Fibroblast of upper back skin (primary cell): ENCODE measurements at regions not wholly inside any gene's neighbourhood (a gene's known extent, or its start where the extent isn't known, plus 50 kb on each side); places are given as distances from the start of the nearest gene placed in this dataset.
A peak's percentile ranks its signal among the peaks of the same experiment; 100 is the strongest.

ENCODE experiments used
- DNase-seq: peaks from one replicate; pipeline ENCODE4 v3.0.0-alpha.2; 2013

DNA sequence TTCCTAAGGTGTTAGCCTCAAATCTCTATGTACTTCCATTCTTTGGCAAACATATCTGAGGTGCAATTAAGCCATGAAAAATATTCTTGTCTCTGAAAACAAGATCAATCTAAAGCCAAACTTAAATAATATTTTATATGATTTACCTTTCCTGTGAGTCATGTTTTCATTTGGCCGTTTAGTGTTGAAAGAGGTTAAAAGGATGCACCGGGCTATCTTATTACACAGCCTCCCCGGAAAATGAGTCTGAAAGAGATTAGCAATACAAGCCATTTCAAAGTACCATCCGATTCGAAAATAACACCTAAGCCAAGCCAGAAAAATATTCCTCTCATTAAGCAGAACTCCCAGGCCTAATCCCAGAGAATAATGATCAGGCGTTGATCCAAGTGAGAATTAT, 161.5 kb upstream of the EPHA5 start:
- no peak for DNase-seq

DNA sequence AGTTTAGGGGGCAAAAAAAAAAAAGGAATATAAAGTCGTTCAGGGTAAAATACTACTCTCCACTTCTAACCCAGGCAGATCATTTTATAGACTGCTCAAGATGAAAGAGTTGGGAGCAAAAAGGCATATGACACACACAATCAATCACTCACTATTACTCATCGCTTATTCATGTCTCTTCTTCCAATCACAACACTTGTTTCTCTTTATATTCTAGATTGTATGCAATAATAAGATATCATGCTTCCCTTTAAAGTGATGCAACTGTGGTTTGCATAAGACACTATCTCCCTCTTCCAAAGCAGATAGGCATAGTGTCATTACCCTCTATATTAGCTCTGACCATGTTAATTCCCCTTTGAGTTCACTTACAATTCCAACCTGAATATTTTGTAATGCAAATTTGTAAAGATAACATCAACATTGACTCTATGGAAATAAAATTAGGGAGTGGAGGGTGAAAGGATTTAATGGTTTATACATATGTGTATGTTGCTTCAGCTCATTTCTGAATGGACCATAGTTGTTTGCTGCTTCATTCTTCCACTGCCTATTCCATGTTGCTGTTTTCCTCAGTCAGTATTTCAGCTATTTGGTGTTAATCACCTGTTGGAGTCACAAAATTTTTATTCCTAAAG, 154.9 kb upstream of the EPHA5 start:
- peak; percentile 56 for DNase-seq

DNA sequence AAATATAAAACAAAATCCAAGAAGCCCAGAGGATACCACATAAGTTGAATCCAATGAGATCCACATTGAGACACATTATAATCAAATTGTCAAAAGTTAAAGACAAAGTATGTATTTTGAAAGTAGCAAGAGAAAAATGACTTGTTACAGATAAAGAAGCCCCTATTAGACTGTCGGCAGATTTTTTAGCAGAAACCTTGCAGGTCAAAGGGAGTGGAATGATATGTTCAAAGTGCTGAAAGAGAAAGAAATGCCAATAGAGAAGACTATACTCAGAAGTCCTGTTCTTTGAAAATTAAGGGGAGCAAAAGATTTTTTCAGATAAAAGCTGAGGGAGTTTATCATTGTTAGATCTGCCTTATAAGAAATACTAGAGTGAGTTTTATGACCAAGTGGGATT, 148.9 kb upstream of the EPHA5 start:
- no peak for DNase-seq

DNA sequence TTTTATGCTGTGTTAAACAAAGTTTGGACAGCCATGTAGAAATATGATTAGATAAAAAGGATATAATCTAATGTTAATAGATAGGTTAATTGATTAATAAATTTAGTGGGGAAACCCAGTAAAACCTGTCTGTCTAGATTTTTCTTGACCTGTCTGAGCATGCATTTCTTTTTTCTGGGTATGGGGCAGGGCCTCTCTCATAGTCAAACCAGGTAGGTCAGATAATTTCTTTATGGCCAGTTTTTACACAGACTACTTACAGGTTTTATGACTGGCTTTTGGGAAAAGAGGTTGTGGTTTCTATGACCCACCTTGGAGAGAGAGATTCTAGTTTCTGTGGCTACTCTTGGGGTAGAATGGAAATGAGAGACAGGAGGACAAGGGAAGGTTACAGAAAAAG, 135.6 kb upstream of the EPHA5 start:
- no peak for DNase-seq

DNA sequence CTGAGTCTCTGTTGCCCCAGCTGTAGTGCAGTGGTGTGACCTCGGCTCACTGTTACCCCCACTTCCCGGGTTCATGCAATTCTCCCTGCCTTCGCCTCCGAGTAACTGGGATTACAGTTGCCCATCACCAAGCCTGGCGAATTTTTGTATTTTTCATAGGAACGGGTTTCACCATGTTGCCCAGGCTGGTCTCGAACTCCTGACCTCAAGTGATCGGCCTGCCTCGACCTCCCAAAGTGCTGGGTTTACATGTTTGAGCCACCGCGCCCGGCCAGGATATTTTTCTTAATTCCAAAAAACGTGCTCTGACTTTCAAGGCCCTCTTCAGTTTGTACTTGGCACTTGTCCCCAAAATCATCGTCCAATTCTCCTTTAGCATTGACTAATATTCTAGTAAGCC, 129.2 kb upstream of the EPHA5 start:
- no peak for DNase-seq

DNA sequence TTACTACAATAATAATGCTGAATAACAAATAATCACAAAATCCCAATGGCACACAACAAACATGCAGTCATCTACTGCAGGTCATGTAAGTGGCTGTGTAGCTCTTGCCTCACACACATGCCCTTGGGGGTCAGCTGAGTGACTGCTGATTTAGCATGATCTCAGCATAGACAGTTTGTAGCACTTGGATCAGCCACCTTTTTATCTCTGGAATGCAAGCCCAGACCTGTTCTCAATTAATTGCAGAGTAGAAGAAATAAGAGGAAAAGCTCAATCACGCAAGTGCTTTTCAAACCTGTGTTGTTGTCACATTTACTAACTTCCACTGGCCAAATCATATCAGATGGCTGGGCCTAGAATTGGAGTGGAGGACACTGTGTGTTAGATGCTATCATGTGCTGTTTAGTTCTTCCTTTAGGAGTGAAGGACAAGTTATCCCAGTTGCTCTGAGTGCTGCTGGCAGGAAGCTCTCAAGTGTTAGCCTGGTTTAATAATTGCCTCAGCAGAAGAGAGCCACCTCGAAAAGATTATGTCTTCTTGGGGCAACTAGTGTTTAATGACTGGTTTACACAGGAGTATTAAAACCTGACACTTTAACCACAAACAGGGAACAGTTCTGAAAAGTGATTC, 128.3 kb upstream of the EPHA5 start:
- DNase-seq: no peak

DNA sequence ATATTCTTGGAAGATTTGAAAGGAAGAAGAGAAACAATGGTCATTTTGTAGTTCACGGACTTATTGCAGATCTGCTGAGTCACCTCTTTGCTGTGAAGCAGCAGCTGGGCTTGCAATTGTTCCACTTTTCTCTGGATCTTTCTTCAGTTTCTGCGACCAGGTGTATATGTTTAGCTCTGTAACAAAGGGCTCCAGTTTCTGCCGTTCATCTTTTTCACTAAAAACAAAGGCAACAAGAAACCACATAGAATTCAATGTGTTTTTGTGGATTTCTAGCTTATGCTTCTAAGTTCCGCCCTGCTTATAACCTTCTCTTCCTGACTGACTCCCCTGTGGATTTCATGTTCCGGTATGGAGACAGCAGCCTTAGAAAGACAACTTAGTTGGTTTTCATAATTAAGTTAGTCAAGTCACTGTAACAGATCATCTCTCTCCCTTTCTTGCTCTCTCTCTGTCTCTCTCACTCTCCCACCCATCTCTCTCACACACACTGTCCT, 121.6 kb upstream of the EPHA5 start:
- DNase-seq: peak; percentile 23

DNA sequence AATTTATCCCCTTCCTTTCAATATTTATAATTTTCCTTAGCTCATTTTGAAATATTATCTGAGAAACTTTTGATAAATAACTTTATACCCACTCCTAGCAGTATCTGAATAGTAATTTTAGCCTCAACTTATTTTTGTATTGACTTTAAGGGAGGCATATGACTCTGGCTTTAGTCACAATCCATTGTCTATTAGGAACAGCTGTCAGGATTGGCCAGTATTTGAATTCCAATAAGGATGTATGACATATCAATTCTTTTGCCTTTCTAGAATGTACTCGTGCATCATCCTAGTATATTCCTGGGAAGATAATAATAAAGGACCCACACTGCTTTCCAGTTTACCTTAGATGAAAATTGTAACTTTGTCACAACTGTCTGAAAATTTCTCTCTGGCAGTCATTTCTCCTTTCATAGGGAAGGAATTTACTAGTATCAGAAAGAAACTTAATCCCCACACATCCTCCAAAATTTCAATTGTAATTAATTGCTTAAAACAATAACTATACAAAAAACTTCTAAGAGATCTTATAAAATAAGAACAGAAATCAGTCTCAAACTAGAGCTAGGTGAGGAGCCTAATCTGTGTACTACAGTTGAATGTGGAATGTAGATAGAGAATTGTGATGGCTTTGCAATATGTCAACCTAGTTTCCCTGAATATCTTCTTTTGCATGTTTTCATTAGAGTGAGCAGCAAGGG, 121.0 kb upstream of the EPHA5 start:
- DNase-seq: peak; percentile 11

DNA sequence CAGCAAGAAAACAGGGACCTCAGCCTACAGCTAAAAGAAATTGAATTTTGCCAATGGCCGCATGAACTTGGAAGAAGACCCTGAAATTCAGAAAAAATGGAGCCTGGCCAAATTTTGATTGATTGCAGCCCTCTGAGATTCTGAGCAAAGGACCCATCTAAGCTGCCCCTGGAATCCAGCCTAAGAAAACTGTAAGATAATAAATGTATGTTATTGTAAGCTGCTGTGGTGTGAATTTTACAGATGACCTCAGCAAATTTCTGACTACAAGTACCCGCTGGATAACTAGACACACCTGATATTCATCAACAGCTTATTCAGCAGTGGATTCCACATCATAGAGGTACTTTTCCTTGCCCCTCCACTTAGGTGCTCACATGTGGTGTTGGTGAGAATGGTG, 119.5 kb upstream of the EPHA5 start:
- DNase-seq: peak; percentile 11

DNA sequence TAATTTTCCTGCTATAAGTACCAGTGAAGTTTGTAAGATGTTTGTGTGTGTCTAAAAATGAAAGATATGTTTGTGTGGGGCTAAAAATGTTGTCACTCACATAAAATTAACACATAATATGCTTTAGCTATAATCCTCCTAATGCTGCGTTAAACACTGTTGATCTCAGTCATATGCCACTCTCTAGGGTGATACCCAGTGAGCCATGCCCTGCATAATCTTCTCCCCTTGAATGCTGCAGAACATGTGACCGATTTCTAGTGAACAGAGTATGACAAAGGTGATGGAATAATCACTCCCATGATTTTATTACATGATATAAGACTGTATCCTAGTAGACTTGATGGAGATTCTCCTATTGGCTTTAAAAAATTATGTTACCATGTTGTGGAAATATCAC, 119.1 kb upstream of the EPHA5 start:
- no peak for DNase-seq

DNA sequence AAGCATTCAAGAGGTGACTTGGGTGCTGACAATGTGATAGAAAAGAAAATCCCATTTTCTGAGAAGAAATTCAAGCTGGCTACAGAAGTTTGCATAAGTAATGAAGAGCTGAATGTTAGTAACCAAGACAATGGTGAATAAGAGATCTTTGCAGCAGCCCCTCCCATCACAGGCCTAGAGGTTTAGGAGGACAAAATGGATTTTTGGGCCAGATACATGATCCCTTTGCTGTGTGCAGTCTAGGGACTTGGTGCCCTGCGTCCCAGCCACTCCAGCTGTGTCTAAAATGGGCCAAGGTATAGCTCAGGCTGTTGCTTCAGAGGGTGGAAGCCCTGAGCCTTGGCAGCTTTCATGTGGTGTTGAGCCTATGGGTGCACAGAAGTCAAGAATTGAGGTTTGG, 107.0 kb upstream of the EPHA5 start:
- DNase-seq: no peak

DNA sequence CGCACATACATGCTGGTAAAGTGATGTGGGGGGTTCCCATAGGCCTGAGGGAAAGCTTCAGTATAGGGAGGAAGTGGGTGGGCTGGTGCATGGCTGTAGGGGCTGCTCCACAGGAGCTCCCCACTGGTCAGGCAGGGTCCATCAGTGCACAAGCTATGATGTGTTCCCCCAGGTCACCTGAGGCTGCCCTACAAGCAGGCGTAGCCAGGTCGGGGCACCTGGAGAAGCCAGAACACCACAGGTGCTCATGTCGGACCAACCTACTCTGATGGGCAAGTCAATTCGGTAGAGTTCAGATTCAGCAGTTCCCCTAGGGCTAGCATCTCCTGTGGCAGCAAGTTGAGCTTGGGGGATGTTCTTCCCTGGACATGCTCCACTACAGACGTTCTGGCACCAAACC, 103.3 kb upstream of the EPHA5 start:
- DNase-seq: no peak

DNA sequence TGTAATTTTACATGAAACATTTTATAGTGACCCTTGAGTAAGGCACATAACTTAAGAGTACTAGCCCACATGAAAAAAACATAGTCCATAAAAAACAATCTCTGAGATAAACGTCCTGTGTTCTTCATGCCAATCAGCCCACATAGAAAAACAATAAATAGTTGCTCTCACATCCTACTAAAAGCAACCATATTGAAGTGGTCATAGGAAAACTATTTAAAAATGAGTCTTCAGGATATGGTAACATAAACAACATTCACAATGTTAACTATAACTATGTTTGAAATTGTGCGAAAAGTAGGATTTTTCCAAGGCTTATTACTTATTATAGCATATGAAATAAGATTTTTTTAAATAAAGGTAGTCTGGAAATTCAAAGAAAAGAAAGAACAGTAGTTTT, 77.1 kb upstream of the EPHA5 start:
- DNase-seq: no peak

DNA sequence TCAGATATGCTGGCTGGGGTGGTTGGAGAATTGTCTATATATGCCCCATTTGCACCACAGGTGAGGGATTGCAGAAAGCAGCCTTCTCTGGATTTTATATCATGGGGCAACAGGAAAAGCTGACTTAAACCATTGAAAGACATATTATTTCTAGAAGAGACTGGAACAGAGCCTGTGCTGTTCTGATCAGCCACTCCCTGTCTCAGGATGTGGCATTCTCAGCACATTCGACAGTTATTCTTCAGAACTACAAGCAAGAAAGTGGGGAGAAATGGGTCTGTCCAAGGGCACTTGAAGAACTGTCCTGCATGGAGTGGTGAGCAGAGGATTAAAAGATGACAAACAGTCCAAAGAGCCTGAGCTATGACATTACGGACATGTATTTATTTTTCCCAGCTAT, 67.8 kb upstream of the EPHA5 start:
- no peak for DNase-seq

DNA sequence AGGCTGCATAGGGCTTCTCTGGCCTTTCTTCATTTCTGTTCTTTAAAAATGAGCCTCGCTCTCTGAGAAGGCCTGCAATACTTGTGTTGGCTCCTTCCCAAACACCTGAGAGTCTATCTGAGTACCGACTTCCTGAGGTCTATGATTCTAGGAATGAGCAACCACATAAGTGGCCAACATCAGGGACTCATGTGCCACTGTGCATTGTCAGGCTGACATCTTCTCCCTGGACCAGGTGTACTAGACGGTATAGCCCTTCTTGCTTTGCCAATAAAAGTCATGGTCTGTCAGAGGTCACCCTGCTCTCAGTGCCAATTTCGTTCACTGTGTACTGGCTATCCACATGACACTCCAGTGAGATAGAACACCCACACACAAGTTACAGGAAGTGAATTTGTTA, 67.4 kb upstream of the EPHA5 start:
- DNase-seq: no peak

DNA sequence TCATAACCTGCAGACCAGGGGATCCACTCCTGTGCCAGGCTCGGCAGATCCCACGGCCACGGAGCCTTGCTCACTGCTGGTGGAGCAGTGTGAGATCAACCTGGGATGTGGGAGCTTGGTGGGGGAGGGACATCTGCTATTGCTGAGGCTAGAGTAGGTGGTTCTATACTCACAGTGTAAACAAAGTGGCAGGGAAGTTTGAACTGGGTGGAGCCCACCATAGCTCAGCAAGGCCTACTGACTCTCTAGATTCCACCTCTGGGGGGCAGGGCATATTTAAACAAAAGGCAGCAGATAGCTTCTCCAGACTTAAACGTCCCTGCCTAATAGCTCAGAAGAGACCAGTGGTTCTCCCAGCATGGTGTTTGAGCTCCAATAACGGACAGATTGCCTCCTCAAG, 54.7 kb upstream of the EPHA5 start:
- no peak for DNase-seq
